ENCODE measurements at regions not wholly inside any gene's neighbourhood (a gene's known extent, or its start where the extent isn't known, plus 50 kb on each side); places are given as distances from the start of the nearest gene placed in this dataset.

DNA sequence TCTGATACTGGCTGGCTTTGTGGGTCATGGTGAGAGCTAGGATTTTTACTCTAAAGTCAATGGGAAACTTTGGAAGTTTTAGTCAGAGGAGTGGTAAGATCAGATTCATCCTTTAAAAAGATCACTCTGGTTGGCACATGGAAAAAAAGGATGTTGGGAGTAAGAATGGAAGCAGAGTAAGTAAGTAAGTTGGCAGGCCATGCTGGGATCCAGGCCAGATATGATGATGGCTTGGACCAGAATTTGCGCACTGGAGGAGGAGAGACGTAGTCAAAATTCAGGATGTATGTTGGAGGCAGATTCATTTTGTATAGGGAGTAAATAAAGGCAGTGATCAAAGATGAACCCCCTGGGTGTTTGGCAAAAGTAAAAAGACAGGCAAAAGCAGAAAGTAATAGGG, 283.3 kb upstream of the THSD7B start:
- intact Hi-C loops (cut with DNase I): no loop called here
- ATAC-seq: no peak
- no peaks in the 10 kb centered on the region for H3K36me3 ChIP-seq
- no peaks in the 10 kb centered on the region for H3K4me1 ChIP-seq
- TF ChIP-seq, protein P1, sequence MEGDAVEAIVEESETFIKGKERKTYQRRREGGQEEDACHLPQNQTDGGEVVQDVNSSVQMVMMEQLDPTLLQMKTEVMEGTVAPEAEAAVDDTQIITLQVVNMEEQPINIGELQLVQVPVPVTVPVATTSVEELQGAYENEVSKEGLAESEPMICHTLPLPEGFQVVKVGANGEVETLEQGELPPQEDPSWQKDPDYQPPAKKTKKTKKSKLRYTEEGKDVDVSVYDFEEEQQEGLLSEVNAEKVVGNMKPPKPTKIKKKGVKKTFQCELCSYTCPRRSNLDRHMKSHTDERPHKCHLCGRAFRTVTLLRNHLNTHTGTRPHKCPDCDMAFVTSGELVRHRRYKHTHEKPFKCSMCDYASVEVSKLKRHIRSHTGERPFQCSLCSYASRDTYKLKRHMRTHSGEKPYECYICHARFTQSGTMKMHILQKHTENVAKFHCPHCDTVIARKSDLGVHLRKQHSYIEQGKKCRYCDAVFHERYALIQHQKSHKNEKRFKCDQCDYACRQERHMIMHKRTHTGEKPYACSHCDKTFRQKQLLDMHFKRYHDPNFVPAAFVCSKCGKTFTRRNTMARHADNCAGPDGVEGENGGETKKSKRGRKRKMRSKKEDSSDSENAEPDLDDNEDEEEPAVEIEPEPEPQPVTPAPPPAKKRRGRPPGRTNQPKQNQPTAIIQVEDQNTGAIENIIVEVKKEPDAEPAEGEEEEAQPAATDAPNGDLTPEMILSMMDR (IDR thresholded peaks at IDR 0.05): no peak
- no peak overlapping the region for H3K27ac ChIP-seq
- peaks cover 0 to 14% of the 10 kb centered on the region in 2 donors for H3K9me3 ChIP-seq
- H3K27me3 ChIP-seq: no peaks in the 10 kb centered on the region
- DNase-seq: no peak
- no peak overlapping the region for H3K4me3 ChIP-seq

- Histone ChIP-seq H3K4me3 (no peak overlapping the region), H3K27me3 (no peaks in the 10 kb centered on the region), H3K27ac (no peak overlapping the region), H3K36me3 (no peaks in the 10 kb centered on the region), H3K9me3 (peaks cover 0 to 14% of the 10 kb centered on the region in 2 donors), H3K4me1 (no peaks in the 10 kb centered on the region)
- TF ChIP-seq, protein P1 (IDR thresholded peaks at IDR 0.05): no peak
- intact Hi-C loops (cut with DNase I): no loop called here
- DNase-seq: no peak
- no peak for ATAC-seq
These were observed 285.6 kb upstream of the THSD7B start for GRCh38 chr2:136479696-136480095.

- ATAC-seq: no peak
- intact Hi-C loops (cut with DNase I): no loop called here
- TF ChIP-seq, protein P1 (IDR thresholded peaks at IDR 0.05): no peak
These were observed 296.5 kb upstream of the THSD7B start for GRCh38 chr2:136468799-136469369.

DNA sequence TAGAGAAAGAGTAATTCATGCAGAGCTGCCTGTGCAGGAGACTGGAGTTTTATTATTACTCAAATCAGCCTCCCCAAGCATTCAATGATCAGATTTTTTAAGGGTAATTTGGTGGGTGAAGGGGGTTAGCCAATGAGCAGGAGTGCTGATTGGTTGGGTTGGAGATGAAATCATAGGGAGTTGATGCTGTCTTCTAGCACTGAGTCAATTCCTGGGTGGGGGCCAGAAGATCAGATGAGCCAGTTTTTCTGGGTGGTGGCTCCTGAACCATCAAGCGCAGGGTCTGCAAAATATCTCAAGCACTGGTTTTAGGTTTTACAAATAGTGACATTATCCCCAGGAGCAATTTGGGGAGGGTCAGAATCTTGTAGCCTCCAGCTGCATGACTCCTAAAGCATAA, 312.8 kb upstream of the THSD7B start:
- ATAC-seq (no peak), DNase-seq (no peak)
- TF ChIP-seq, protein P1 (IDR thresholded peaks at IDR 0.05): no peak
- H3K4me3 ChIP-seq: no peak overlapping the region
- H3K36me3 ChIP-seq: no peaks in the 10 kb centered on the region
- no peaks in the 10 kb centered on the region for H3K4me1 ChIP-seq
- no peaks in the 10 kb centered on the region for H3K9me3 ChIP-seq
- no peaks in the 10 kb centered on the region for H3K27me3 ChIP-seq
- intact Hi-C loops (cut with DNase I): no loop called here
- H3K27ac ChIP-seq: no peak overlapping the region

More at GRCh38 chr2:136468799-136469369, 296.5 kb upstream of the THSD7B start:
- no peaks in the 10 kb centered on the region for H3K36me3 ChIP-seq
- no peak overlapping the region for H3K27ac ChIP-seq
- no peak overlapping the region for H3K4me3 ChIP-seq
- DNase-seq: no peak
- peaks cover 0 to 10% of the 10 kb centered on the region in 2 donors for H3K27me3 ChIP-seq
- H3K9me3 ChIP-seq: peaks cover 0 to 1% of the 10 kb centered on the region in 2 donors
- no peaks in the 10 kb centered on the region for H3K4me1 ChIP-seq

GRCh38 chr2:136448986-136449780, 316.2 kb upstream of the THSD7B start:
- H3K27ac ChIP-seq: no peak overlapping the region
- intact Hi-C loops (cut with DNase I): no loop called here
- TF ChIP-seq, protein P1 (IDR thresholded peaks at IDR 0.05): no peak
- no peak overlapping the region for H3K4me3 ChIP-seq
- ATAC-seq (no peak), DNase-seq (no peak)
- H3K9me3 ChIP-seq: no peaks in the 10 kb centered on the region
- no peaks in the 10 kb centered on the region for H3K36me3 ChIP-seq
- no peaks in the 10 kb centered on the region for H3K27me3 ChIP-seq
- H3K4me1 ChIP-seq: no peaks in the 10 kb centered on the region

Data from left lung (tissue), 4 donors.